ENCODE measurements at regions not wholly inside any gene's neighbourhood (a gene's known extent, or its start where the extent isn't known, plus 50 kb on each side); places are given as distances from the start of the nearest gene placed in this dataset.

DNA sequence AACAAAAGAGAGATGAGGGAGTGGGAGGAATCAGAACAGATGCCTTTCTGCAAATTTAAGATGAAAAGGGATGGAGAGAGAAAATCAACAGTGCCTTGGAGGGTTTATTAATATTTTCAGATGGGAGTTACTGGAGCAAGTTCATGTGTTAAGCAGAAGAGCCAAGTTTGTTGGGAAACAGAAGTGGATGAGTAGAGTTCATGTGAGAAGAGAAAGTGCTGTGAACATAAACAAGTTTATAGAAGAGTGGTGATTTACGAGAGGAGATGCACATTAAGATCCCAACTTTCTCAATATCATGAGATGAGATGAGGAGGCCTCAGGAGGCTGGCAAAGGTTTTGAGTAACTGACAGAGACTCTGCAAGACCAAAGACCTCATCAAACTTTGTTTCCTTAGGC is 274.1 kb upstream of the HTR2A start:
- CTCF ChIA-PET, result no interaction called here
- intact Hi-C loops (cut with micrococcal nuclease), result no loop called here
- no peak overlapping the region for H3K27ac Mint-ChIP-seq
- H3K27me3 Mint-ChIP-seq, result no peaks in the 10 kb centered on the region
- H3K4me3 Mint-ChIP-seq, result no peak overlapping the region
- POLR2A ChIA-PET, result no interaction called here
- no peaks in the 10 kb centered on the region for H3K36me3 Mint-ChIP-seq
- DNase-seq, result no peak
- no peaks in the 10 kb centered on the region for H3K9me3 Mint-ChIP-seq
- no peaks in the 10 kb centered on the region for H3K4me1 Mint-ChIP-seq (ENCODE audit: low read depth)

DNA sequence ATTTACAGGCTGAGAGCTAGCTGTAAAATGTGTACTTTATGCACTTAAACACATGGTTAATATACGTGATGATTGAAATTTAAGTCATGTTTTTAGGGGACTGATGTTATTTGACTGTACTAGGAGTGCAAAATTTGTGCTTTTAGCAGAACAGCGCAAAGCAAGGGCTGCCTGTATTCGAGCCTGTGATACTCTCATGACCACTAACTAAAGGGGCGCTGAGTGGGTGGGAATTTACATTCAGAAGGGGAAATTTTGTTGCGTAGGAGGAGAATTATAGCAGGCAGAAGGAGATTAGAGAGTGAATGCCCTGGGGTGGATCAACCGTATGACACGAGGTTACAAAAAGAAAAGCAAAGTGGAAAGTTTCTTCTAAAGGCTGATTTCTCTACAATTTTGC is 271.8 kb upstream of the HTR2A start:
- intact Hi-C loops (cut with micrococcal nuclease), result no loop called here
- Mint-ChIP-seq H3K4me3 (no peak overlapping the region), H3K9me3 (no peaks in the 10 kb centered on the region), H3K36me3 (no peaks in the 10 kb centered on the region), H3K27ac (no peak overlapping the region), H3K27me3 (no peaks in the 10 kb centered on the region), H3K4me1 (ENCODE audit: low read depth) (no peaks in the 10 kb centered on the region)
- CTCF ChIA-PET, result no interaction called here
- no peak for DNase-seq
- POLR2A ChIA-PET, result no interaction called here

DNA sequence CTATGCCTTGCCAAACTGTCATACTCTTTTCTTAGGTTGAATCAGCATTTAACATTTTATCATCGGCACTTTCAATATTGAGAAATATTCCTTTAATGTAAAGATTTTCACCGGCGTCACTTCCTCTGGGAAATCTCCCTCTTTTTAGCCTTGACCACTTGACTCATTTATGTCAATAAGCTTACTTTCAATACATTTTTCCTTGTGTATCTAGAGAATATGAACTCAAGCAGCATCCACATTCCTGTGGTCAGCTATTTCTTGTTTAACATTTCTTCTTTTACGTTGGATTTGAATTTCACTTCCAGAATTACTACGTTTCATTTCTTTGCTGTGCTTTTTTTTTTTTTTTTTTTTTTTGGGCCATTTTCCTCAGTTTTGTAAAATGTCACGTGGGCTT is 271.2 kb upstream of the HTR2A start:
- H3K9me3 Mint-ChIP-seq, result no peaks in the 10 kb centered on the region
- no peak for DNase-seq
- no peaks in the 10 kb centered on the region for H3K4me1 Mint-ChIP-seq (ENCODE audit: low read depth)
- no peak overlapping the region for H3K27ac Mint-ChIP-seq
- ChIA-PET POLR2A (no interaction called here), CTCF (no interaction called here)
- H3K36me3 Mint-ChIP-seq, result no peaks in the 10 kb centered on the region
- no peak overlapping the region for H3K4me3 Mint-ChIP-seq
- intact Hi-C loops (cut with micrococcal nuclease), result no loop called here
- no peaks in the 10 kb centered on the region for H3K27me3 Mint-ChIP-seq

DNA sequence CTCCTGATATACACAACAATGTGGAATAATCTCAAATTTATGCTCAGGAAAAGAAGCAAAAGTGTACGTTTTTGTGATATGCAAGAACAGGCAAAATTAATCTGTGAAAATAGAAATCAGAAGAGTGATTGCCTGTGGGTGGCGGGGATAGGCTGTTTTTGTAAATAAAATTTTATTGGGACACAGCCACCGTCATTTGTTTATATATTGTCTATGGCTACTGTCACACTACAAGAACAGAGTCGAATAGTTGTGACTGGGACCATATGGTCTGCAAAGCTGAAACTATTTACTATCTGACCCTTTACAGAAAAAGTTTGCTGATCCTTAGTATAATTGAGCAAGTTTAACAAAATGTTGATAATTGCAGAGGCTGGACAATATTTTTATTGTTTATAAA is 269.5 kb upstream of the HTR2A start:
- no peaks in the 10 kb centered on the region for H3K27me3 Mint-ChIP-seq
- no peaks in the 10 kb centered on the region for H3K9me3 Mint-ChIP-seq
- DNase-seq, result no peak
- CTCF ChIA-PET, result no interaction called here
- POLR2A ChIA-PET, result no interaction called here
- intact Hi-C loops (cut with micrococcal nuclease), result no loop called here
- H3K27ac Mint-ChIP-seq, result no peak overlapping the region
- no peaks in the 10 kb centered on the region for H3K4me1 Mint-ChIP-seq (ENCODE audit: low read depth)
- no peak overlapping the region for H3K4me3 Mint-ChIP-seq
- H3K36me3 Mint-ChIP-seq, result no peaks in the 10 kb centered on the region

DNA sequence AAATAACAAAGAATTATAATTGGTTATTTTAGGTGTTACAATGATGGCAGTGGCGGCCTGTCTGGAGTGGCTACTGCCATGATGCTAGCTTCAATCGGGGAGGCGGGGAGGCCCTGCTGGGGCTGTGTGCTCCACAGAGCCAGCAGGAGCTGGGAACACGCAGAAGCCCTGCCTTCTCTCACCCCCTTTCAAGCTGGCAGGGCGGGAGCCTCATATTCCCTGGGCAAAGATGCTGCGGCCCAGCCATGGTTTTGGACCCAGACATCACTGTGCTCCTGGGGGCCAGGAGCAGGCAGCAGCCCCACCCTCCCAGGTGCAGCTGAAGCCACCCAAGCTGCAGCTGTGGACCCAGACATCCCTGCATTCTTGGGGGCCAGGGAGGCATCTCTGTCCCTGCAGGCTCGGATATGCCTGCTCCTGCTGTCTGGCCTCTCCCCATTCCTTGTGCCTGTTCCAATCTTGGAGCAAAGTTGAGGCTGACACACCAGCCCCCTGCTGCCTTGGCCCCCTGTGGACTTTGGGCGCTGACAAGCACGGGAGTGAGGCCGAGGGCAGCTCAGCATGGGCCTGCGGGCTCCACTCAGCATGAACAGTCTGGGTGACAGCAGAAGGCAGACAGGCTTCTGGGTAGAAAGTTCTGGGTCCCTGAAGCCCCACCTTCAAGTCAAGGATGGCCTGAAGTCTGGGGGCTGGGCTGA is 263.1 kb upstream of the HTR2A start:
- ChIA-PET CTCF (interaction anchor here (0.6 kb wide), 1 partner anchor 185 kb away, joined by 3 read pairs; no protein-coding TSS in a partner anchor), POLR2A (no interaction called here)
- H3K27ac Mint-ChIP-seq, result no peak overlapping the region
- H3K36me3 Mint-ChIP-seq, result no peaks in the 10 kb centered on the region
- no peak overlapping the region for H3K4me3 Mint-ChIP-seq
- H3K4me1 Mint-ChIP-seq (ENCODE audit: low read depth), result no peaks in the 10 kb centered on the region
- no peaks in the 10 kb centered on the region for H3K9me3 Mint-ChIP-seq
- intact Hi-C loops (cut with micrococcal nuclease), result no loop called here
- H3K27me3 Mint-ChIP-seq, result peaks cover 4% of the 10 kb centered on the region
- DNase-seq, result no peak

DNA sequence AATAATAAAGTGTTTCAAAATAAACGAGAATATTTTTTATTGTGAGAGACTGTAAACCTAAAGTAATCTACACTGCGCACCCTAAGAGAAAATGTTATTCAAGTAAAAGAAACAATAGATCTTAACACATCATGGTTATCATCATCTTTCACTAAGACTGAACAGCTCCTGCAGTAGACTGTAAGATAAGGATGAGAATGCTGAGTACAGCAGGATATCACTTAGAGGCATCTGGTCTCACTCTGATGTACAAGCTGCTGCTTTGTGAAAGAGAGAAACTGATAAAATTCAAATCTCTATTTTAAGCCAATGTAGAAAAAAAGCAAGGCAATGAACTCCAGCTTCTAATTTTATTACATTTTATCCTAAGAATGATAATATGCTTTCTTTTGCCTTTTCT is 261.7 kb upstream of the HTR2A start:
- Mint-ChIP-seq H3K9me3 (no peaks in the 10 kb centered on the region), H3K4me1 (ENCODE audit: low read depth) (no peaks in the 10 kb centered on the region), H3K36me3 (no peaks in the 10 kb centered on the region), H3K27ac (no peak overlapping the region), H3K27me3 (peaks cover 4% of the 10 kb centered on the region), H3K4me3 (no peak overlapping the region)
- intact Hi-C loops (cut with micrococcal nuclease), result no loop called here
- ChIA-PET CTCF (no interaction called here), POLR2A (no interaction called here)
- DNase-seq, result no peak

DNA sequence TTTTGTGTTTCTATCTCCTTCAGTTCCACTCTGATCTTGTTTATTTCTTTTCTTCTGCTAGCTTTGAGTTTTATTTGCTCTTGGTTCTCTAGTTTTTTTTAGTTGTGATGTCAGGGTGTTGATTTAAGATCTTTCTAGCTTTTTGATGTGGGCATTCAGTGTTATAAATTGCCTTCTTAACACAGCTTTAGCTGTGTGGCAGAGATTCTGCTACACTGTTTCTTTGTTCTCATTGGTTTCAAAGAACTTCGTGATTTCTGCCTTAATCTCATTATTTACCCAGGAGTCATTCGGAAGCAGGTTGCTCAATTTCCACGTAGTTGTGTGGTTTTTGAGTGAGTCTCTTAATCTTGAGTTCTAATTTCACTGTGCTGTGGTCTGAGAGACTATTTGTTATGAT is 251.7 kb upstream of the HTR2A start:
- POLR2A ChIA-PET, result no interaction called here
- Mint-ChIP-seq H3K27ac (no peak overlapping the region), H3K4me3 (no peak overlapping the region), H3K36me3 (no peaks in the 10 kb centered on the region), H3K9me3 (no peaks in the 10 kb centered on the region), H3K27me3 (no peaks in the 10 kb centered on the region), H3K4me1 (ENCODE audit: low read depth) (no peaks in the 10 kb centered on the region)
- intact Hi-C loops (cut with micrococcal nuclease), result no loop called here
- CTCF ChIA-PET, result no interaction called here
- DNase-seq, result no peak

DNA sequence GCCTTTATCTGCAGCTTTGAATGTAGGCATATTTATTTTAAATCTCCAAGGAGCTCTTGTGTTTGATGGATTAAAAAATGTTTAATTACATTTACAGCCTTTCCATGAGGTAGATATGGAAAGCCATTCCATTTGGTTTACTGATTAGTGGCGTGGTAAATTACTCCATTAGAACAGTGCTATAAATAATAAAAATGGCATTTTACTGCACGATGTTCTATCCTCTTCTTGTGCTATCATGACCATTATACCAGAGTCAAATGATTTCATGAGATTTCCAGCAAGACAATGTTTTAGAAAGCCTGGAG is 250.9 kb upstream of the HTR2A start:
- Mint-ChIP-seq H3K9me3 (no peaks in the 10 kb centered on the region), H3K4me3 (no peak overlapping the region), H3K36me3 (no peaks in the 10 kb centered on the region), H3K4me1 (ENCODE audit: low read depth) (no peaks in the 10 kb centered on the region), H3K27ac (no peak overlapping the region), H3K27me3 (no peaks in the 10 kb centered on the region)
- DNase-seq, result no peak
- ChIA-PET POLR2A (no interaction called here), CTCF (no interaction called here)
- intact Hi-C loops (cut with micrococcal nuclease), result no loop called here

DNA sequence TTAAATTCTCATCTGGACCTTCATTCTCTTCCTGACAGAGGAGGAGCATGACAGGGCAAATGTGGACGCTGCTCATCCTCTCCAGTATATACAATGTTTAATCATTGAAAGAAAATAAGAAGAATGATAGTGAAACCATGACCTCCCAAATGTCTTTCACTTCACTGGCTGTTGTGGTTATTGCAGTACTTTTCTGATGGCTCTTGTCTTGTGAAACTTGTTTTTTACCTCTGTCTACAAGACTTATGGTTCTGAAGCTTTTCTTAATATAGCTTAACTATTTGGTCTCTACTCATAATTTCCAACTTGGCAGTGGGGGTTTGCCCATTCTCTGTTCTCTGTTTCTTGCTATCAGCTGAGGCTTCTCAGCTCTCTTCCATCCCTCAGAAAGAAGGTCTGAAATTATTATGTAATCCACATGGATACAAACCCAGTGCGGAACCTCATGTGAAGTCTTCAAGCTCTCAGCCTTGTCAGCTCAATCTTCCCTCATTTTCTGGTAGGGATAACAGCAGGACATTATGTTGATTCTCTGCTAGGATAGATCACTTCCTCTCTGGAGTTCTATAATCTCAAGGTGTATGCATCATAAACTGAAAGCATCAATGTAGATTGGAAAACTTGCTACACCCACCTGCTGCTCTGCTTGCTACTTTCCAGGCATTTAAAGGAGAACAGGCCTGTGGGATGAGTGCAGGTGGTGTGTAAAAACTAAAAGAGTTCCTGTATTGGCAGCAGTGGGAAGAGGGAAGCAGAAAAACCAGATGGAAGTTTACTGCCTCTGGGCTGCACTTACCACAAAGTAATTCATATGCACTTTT is 250.3 kb upstream of the HTR2A start:
- Mint-ChIP-seq H3K9me3 (no peaks in the 10 kb centered on the region), H3K4me3 (no peak overlapping the region), H3K4me1 (ENCODE audit: low read depth) (no peaks in the 10 kb centered on the region), H3K27me3 (no peaks in the 10 kb centered on the region), H3K36me3 (no peaks in the 10 kb centered on the region), H3K27ac (no peak overlapping the region)
- CTCF ChIA-PET, result no interaction called here
- no peak for DNase-seq
- intact Hi-C loops (cut with micrococcal nuclease), result no loop called here
- POLR2A ChIA-PET, result no interaction called here

DNA sequence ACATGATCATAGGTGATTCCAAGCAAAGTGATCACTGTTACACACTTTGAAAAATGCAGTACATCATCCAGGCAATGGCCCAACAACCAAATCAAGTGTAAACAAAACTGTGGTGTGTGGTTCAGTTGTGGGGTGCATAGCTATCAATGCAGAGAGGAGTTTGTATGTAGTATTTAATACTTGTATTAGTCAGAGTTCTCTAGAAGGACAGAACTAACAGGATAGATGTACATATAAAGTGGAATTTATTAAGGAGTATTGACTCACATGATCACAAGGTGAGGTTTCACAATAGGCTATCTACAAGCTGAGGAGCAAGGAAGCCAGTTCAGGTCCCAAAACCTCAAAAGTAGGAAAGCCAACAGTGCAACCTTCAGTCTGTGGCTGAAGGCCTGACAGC is 249.3 kb upstream of the HTR2A start:
- POLR2A ChIA-PET, result no interaction called here
- no peaks in the 10 kb centered on the region for H3K9me3 Mint-ChIP-seq
- H3K27ac Mint-ChIP-seq, result no peak overlapping the region
- H3K36me3 Mint-ChIP-seq, result no peaks in the 10 kb centered on the region
- DNase-seq, result no peak
- CTCF ChIA-PET, result no interaction called here
- H3K4me3 Mint-ChIP-seq, result no peak overlapping the region
- H3K4me1 Mint-ChIP-seq (ENCODE audit: low read depth), result no peaks in the 10 kb centered on the region
- intact Hi-C loops (cut with micrococcal nuclease), result no loop called here
- no peaks in the 10 kb centered on the region for H3K27me3 Mint-ChIP-seq

DNA sequence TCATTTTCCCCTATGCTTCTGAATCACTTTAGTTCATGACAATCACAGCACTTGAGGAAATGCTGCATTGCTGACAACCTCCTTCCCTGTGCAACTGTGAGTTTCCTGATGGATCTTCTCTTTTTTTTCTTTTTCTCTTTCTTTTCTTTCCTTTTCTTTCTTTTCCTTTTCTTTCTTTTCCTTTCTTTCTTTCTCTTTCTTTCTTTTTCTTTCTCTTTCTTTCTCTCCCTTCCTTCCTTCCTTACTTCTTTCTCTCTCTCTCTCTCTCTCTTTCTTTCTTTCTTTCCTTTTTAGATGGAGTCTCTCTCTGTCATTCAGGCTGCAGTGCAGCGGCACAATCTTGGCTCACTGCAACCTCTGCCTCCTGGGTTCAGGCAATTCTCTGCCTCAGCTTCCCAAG is 247.9 kb upstream of the HTR2A start:
- no peak for DNase-seq
- H3K27ac Mint-ChIP-seq, result no peak overlapping the region
- no peak overlapping the region for H3K4me3 Mint-ChIP-seq

DNA sequence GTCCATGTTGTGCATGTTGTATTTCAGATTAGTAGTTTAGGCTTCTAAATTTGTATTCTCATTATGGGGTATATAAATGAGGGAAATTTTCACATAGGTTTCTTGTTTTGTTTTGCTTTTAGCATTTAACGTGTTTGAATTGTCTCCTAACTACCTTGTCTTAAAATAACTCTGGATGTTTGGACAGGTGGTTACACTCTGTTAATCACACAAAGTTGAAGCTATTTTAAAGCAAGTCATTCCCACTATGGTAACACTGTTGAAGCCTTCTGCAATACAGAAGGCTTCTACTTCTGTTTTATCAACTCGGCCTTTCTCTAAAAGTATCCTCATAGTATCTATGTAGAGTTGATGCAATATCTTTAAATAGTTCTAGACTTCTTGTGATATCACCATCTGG is 245.3 kb upstream of the HTR2A start:
- Mint-ChIP-seq H3K4me3 (no peak overlapping the region), H3K9me3 (no peaks in the 10 kb centered on the region), H3K27ac (no peak overlapping the region), H3K4me1 (ENCODE audit: low read depth) (no peaks in the 10 kb centered on the region), H3K36me3 (no peaks in the 10 kb centered on the region), H3K27me3 (no peaks in the 10 kb centered on the region)
- intact Hi-C loops (cut with micrococcal nuclease), result no loop called here
- POLR2A ChIA-PET, result no interaction called here
- CTCF ChIA-PET, result no interaction called here
- no peak for DNase-seq

More for the DNA sequence above, 247.9 kb upstream of the HTR2A start:
- Mint-ChIP-seq H3K36me3 (no peaks in the 10 kb centered on the region), H3K27me3 (no peaks in the 10 kb centered on the region), H3K4me1 (ENCODE audit: low read depth) (no peaks in the 10 kb centered on the region), H3K9me3 (no peaks in the 10 kb centered on the region)
- ChIA-PET CTCF (no interaction called here), POLR2A (no interaction called here)
- intact Hi-C loops (cut with micrococcal nuclease), result no loop called here

DNA sequence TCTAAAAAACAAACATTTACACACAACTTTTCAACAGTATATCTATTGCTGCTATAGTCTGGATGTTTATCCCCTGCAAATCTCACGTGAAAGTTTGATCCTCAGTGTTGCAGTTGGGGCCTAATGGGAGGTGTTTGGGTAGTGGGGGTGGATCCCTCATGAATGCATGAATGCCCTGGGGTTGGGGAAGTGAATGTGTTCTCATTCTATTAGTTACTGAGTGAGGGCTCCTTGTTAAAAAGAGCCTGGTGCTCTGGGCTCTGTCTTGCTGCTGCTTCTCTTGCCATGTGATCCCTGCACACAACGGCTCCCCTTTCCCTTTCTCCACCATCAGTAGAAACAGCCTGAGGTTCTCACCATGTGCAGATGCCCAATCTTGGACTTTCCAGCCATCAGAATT is 242.7 kb upstream of the HTR2A start:
- H3K27me3 Mint-ChIP-seq, result no peaks in the 10 kb centered on the region
- DNase-seq, result no peak
- intact Hi-C loops (cut with micrococcal nuclease), result no loop called here
- H3K9me3 Mint-ChIP-seq, result no peaks in the 10 kb centered on the region
- CTCF ChIA-PET, result no interaction called here
- POLR2A ChIA-PET, result no interaction called here
- no peaks in the 10 kb centered on the region for H3K4me1 Mint-ChIP-seq (ENCODE audit: low read depth)
- H3K4me3 Mint-ChIP-seq, result no peak overlapping the region
- H3K27ac Mint-ChIP-seq, result no peak overlapping the region
- no peaks in the 10 kb centered on the region for H3K36me3 Mint-ChIP-seq
